Gastrocnemius medialis (tissue), 4 donors: ENCODE measurements at regions not wholly inside any gene's neighbourhood (a gene's known extent, or its start where the extent isn't known, plus 50 kb on each side); places are given as distances from the start of the nearest gene placed in this dataset.

Source experiments
- POLR2A ChIP-seq, 2 donors: fragments of 450-650 bp; IDR thresholded peaks; one replicate each; pipeline ENCODE4 v1.6.1; 2017; ENCODE audit warnings: antibody characterized with exemption in 2 of 2, mild to moderate bottlenecking in 2 of 2, moderate library complexity in 2 of 2
- TF ChIP-seq, protein P1 (sequence below), 5 experiments: fragments of 450-650 bp in 3 of 5; fragments of 200-600 bp in 2 of 5; sonication (generic) in 2 of 5; IDR thresholded peaks in 4 of 5; conservative IDR thresholded peaks in 1 of 5; 1 replicate in 4 of 5; 2 replicates in 1 of 5; pipeline ENCODE4 v1.5.1; 2016 to 2019; ENCODE audit warnings: antibody characterized with exemption in 5 of 5, mild to moderate bottlenecking in 3 of 5, moderate library complexity in 3 of 5

GRCh38 chr15:77538027-77538451 lies 94.7 kb downstream of the LINGO1 start:
- TF ChIP-seq, protein P1, sequence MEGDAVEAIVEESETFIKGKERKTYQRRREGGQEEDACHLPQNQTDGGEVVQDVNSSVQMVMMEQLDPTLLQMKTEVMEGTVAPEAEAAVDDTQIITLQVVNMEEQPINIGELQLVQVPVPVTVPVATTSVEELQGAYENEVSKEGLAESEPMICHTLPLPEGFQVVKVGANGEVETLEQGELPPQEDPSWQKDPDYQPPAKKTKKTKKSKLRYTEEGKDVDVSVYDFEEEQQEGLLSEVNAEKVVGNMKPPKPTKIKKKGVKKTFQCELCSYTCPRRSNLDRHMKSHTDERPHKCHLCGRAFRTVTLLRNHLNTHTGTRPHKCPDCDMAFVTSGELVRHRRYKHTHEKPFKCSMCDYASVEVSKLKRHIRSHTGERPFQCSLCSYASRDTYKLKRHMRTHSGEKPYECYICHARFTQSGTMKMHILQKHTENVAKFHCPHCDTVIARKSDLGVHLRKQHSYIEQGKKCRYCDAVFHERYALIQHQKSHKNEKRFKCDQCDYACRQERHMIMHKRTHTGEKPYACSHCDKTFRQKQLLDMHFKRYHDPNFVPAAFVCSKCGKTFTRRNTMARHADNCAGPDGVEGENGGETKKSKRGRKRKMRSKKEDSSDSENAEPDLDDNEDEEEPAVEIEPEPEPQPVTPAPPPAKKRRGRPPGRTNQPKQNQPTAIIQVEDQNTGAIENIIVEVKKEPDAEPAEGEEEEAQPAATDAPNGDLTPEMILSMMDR (IDR thresholded peaks at IDR 0.05 in 4 of 5, conservative IDR thresholded peaks at IDR 0.05 in 1 of 5), result no peak
- TF ChIP-seq POLR2A (IDR thresholded peaks at IDR 0.05), result no peak
